ENCODE measurements at regions not wholly inside any gene's neighbourhood (a gene's known extent, or its start where the extent isn't known, plus 50 kb on each side); places are given as distances from the start of the nearest gene placed in this dataset.

DNA sequence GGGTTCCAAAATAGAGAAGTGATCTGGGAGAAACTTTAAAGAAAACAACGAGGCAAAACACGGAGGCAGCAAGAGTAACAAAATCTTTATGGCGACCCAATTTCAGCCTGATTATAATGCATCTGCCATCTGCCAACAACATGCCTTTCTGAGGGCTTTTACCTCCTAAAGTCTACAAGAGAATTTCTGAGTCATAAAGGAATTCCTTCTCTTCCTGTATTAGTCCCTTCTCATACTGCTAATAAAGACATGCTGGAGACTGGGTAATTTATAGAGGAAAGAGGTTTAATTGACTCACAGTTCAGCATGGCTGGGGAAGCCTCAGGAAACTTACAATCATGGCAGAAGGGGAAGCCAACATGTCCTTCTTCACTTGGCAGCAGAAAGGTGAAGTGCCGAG is 226.6 kb downstream of the HACE1 start:
- 67% methylated on average over 4 of the region's 4 CpGs for WGBS (ENCODE audit: low lambda C conversion rate)
- Histone ChIP-seq H3K79me2 (ENCODE audit: insufficient read depth) (no peaks in the 10 kb centered on the region), H3K4me3 (ENCODE audit: low read depth in 2 of 2, low read length in 1 of 2) (no peak overlapping the region), H3K36me3 (replicated peaks in 1 of 2; ENCODE audit: control insufficient read depth in 1 of 2, insufficient read depth in 2 of 2, low read length in 1 of 2) (no peaks in the 10 kb centered on the region), H3K27me3 (ENCODE audit: insufficient read depth) (no peaks in the 10 kb centered on the region), H3K9ac (no peak overlapping the region), H4K20me1 (ENCODE audit: insufficient read depth) (no peaks in the 10 kb centered on the region), H2AFZ (ENCODE audit: low read depth) (no peak overlapping the region), H3K9me3 (no peaks in the 10 kb centered on the region), H3K27ac (ENCODE audit: low read depth in 2 of 2, low read length in 1 of 2) (peak overlapping the region in 1 of 2 experiments; percentile 31; a peak in 1 of 4 replicates), H3K4me1 (ENCODE audit: control insufficient read depth in 1 of 2, insufficient read depth in 2 of 2, low read depth in 1 of 2, low read length in 1 of 2) (no peaks in the 10 kb centered on the region), H3K4me2 (no peak overlapping the region), H3K9me2 (no peaks in the 10 kb centered on the region), H3F3A (replicated peaks; ENCODE audit: insufficient read depth) (no peaks in the 10 kb centered on the region)
- ChIA-PET CTCF (no interaction called here), POLR2A (no interaction called here)
- TF ChIP-seq NFIC (IDR thresholded peaks at IDR 0.05; ENCODE audit: borderline replicate concordance) (no peak), FOSL2 (IDR thresholded peaks at IDR 0.05; ENCODE audit: borderline replicate concordance, low read depth) (0 out of 2 replicates have a peak, but pooled peaks have one; percentile 3)
- DNase-seq, result no peak

DNA sequence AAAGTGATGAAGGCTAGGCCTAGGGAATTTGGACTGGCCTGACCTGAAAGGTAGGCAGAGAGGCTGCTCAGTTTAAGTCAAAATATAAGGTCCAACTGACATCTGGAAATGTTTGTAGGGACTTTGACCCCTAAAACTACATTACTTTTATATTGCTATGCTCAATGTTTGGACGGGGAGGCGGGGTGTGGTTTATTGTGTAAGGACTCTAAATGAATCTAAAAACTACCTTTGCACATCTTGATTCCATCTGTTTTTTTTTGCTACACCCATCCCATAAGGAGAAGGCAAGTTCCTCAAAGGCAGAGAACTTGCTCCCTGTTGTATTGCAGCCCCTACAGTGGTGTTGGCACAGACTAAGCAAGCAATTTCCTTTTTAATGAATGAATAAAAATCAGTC is 227.1 kb downstream of the HACE1 start:
- no peaks in the 10 kb centered on the region for H3K9me2 ChIP-seq
- no peaks in the 10 kb centered on the region for H3F3A ChIP-seq (replicated peaks; ENCODE audit: insufficient read depth)
- no peak overlapping the region for H3K9ac ChIP-seq
- no peaks in the 10 kb centered on the region for H3K4me1 ChIP-seq (ENCODE audit: control insufficient read depth in 1 of 2, insufficient read depth in 2 of 2, low read depth in 1 of 2, low read length in 1 of 2)
- no peak for DNase-seq
- WGBS (ENCODE audit: low lambda C conversion rate), result 67% methylated on average over 2 of the region's 2 CpGs
- TF ChIP-seq, protein P1, sequence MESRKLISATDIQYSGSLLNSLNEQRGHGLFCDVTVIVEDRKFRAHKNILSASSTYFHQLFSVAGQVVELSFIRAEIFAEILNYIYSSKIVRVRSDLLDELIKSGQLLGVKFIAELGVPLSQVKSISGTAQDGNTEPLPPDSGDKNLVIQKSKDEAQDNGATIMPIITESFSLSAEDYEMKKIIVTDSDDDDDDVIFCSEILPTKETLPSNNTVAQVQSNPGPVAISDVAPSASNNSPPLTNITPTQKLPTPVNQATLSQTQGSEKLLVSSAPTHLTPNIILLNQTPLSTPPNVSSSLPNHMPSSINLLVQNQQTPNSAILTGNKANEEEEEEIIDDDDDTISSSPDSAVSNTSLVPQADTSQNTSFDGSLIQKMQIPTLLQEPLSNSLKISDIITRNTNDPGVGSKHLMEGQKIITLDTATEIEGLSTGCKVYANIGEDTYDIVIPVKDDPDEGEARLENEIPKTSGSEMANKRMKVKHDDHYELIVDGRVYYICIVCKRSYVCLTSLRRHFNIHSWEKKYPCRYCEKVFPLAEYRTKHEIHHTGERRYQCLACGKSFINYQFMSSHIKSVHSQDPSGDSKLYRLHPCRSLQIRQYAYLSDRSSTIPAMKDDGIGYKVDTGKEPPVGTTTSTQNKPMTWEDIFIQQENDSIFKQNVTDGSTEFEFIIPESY (IDR thresholded peaks at IDR 0.05; ENCODE audit: borderline replicate concordance, low read depth), result no peak
- TF ChIP-seq JUND (IDR thresholded peaks at IDR 0.05) (no peak), MXI1 (IDR thresholded peaks at IDR 0.05; ENCODE audit: low read depth, low read length) (no peak), FOXM1 (IDR thresholded peaks at IDR 0.05; ENCODE audit: low read depth) (no peak), RAD21 (IDR thresholded peaks at IDR 0.05; ENCODE audit: low read length) (no peak), NRF1 (IDR thresholded peaks at IDR 0.05; ENCODE audit: low read depth, low read length) (no peak), RCOR1 (IDR thresholded peaks at IDR 0.05; ENCODE audit: low read length) (no peak), TAF1 (IDR thresholded peaks at IDR 0.05; ENCODE audit: borderline replicate concordance, low read depth, low read length) (no peak), SMC3 (IDR thresholded peaks at IDR 0.05; ENCODE audit: low read depth, low read length) (no peak), SIN3A (IDR thresholded peaks at IDR 0.05; ENCODE audit: borderline replicate concordance, low read depth, low read length) (no peak), GATA2 (CRISPR knock-in tag; IDR thresholded peaks at IDR 0.05) (no peak), POLR2AphosphoS5 (IDR thresholded peaks at IDR 0.05; ENCODE audit: low read depth, low read length) (no peak), MEF2A (IDR thresholded peaks at IDR 0.05; ENCODE audit: borderline replicate concordance, low read depth) (no peak)
- TF ChIP-seq, protein P2, sequence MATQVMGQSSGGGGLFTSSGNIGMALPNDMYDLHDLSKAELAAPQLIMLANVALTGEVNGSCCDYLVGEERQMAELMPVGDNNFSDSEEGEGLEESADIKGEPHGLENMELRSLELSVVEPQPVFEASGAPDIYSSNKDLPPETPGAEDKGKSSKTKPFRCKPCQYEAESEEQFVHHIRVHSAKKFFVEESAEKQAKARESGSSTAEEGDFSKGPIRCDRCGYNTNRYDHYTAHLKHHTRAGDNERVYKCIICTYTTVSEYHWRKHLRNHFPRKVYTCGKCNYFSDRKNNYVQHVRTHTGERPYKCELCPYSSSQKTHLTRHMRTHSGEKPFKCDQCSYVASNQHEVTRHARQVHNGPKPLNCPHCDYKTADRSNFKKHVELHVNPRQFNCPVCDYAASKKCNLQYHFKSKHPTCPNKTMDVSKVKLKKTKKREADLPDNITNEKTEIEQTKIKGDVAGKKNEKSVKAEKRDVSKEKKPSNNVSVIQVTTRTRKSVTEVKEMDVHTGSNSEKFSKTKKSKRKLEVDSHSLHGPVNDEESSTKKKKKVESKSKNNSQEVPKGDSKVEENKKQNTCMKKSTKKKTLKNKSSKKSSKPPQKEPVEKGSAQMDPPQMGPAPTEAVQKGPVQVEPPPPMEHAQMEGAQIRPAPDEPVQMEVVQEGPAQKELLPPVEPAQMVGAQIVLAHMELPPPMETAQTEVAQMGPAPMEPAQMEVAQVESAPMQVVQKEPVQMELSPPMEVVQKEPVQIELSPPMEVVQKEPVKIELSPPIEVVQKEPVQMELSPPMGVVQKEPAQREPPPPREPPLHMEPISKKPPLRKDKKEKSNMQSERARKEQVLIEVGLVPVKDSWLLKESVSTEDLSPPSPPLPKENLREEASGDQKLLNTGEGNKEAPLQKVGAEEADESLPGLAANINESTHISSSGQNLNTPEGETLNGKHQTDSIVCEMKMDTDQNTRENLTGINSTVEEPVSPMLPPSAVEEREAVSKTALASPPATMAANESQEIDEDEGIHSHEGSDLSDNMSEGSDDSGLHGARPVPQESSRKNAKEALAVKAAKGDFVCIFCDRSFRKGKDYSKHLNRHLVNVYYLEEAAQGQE (IDR thresholded peaks at IDR 0.05; ENCODE audit: low read depth, low read length), result no peak
- TF ChIP-seq, protein P3, sequence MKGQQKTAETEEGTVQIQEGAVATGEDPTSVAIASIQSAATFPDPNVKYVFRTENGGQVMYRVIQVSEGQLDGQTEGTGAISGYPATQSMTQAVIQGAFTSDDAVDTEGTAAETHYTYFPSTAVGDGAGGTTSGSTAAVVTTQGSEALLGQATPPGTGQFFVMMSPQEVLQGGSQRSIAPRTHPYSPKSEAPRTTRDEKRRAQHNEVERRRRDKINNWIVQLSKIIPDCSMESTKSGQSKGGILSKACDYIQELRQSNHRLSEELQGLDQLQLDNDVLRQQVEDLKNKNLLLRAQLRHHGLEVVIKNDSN (IDR thresholded peaks at IDR 0.05; ENCODE audit: borderline replicate concordance, low read depth), result no peak
- TF ChIP-seq, protein P4, sequence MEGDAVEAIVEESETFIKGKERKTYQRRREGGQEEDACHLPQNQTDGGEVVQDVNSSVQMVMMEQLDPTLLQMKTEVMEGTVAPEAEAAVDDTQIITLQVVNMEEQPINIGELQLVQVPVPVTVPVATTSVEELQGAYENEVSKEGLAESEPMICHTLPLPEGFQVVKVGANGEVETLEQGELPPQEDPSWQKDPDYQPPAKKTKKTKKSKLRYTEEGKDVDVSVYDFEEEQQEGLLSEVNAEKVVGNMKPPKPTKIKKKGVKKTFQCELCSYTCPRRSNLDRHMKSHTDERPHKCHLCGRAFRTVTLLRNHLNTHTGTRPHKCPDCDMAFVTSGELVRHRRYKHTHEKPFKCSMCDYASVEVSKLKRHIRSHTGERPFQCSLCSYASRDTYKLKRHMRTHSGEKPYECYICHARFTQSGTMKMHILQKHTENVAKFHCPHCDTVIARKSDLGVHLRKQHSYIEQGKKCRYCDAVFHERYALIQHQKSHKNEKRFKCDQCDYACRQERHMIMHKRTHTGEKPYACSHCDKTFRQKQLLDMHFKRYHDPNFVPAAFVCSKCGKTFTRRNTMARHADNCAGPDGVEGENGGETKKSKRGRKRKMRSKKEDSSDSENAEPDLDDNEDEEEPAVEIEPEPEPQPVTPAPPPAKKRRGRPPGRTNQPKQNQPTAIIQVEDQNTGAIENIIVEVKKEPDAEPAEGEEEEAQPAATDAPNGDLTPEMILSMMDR (IDR thresholded peaks at IDR 0.05), result no peak
- no peaks in the 10 kb centered on the region for H4K20me1 ChIP-seq (ENCODE audit: insufficient read depth)
- no peaks in the 10 kb centered on the region for H3K36me3 ChIP-seq (replicated peaks in 1 of 2; ENCODE audit: control insufficient read depth in 1 of 2, insufficient read depth in 2 of 2, low read length in 1 of 2)
- H3K27me3 ChIP-seq (ENCODE audit: insufficient read depth), result no peaks in the 10 kb centered on the region
- no peak overlapping the region for H3K4me2 ChIP-seq
- ChIA-PET POLR2A (no interaction called here), CTCF (no interaction called here)
- H3K27ac ChIP-seq (ENCODE audit: low read depth in 2 of 2, low read length in 1 of 2), result peak overlapping the region in 1 of 2 experiments; percentile 31; a peak in 1 of 4 replicates
- no peaks in the 10 kb centered on the region for H3K79me2 ChIP-seq (ENCODE audit: insufficient read depth)
- H3K4me3 ChIP-seq (ENCODE audit: low read depth in 2 of 2, low read length in 1 of 2), result no peak overlapping the region
- H3K9me3 ChIP-seq, result no peaks in the 10 kb centered on the region
- H2AFZ ChIP-seq (ENCODE audit: low read depth), result no peak overlapping the region
